RWPE1 (cell line): ENCODE measurements at regions not wholly inside any gene's neighbourhood (a gene's known extent, or its start where the extent isn't known, plus 50 kb on each side); places are given as distances from the start of the nearest gene placed in this dataset.

Experiments used
- CTCF ChIA-PET: fragments of 350-600 bp; sonication (Branson Sonifier 250); formaldehyde crosslinking; extraction: SDS; loops from one replicate; lab custom pipeline; 2021; lab: Yijun Ruan, JAX
- POLR2A ChIA-PET: fragments of 400-600 bp; formaldehyde crosslinking; extraction: SDS; loops from one replicate; lab custom pipeline; 2020; ENCODE audit warnings: antibody characterized with exemption; ENCODE audit not compliant: low non-redundant PET; lab: Yijun Ruan, JAX
- DNase-seq: peaks from one replicate; pipeline ENCODE4 v3.0.0; 2012; ENCODE audit warnings: low spot score
- H3K27ac ChIP-seq: fragments of 450-650 bp; 2 replicates; pipeline ENCODE4 v1.5.1; 2017
- TF ChIP-seq, protein P1 (sequence below): fragments of 450-650 bp; conservative IDR thresholded peaks from 2 replicates; pipeline ENCODE4 v1.5.1; 2017; ENCODE audit warnings: low read depth, mild to moderate bottlenecking

DNA sequence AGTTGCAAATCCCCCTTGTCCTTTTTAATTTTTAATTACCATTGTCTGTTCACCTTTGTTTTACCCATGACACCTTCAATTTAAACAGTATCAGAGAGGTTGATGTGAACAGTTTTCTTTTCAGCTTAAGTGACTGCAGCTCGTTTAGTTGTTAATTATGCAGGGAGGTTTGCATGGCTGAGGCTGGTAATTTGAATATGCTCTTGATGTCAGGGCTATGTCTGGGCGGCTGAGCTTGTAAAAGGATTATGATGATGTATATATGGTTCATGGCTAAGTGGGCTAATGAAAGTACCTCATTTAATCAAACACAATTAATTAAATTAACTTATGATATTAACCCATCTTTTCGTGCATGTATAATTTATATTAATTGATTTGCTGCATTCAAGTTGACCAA lies 822.1 kb downstream of the GALR1 start:
- POLR2A ChIA-PET: no interaction called here
- CTCF ChIA-PET: interaction anchor here (0.7 kb wide), 1 partner anchor 92 kb away, joined by 3 read pairs; no protein-coding TSS in a partner anchor
- no peak overlapping the region for H3K27ac ChIP-seq
- TF ChIP-seq, protein P1, sequence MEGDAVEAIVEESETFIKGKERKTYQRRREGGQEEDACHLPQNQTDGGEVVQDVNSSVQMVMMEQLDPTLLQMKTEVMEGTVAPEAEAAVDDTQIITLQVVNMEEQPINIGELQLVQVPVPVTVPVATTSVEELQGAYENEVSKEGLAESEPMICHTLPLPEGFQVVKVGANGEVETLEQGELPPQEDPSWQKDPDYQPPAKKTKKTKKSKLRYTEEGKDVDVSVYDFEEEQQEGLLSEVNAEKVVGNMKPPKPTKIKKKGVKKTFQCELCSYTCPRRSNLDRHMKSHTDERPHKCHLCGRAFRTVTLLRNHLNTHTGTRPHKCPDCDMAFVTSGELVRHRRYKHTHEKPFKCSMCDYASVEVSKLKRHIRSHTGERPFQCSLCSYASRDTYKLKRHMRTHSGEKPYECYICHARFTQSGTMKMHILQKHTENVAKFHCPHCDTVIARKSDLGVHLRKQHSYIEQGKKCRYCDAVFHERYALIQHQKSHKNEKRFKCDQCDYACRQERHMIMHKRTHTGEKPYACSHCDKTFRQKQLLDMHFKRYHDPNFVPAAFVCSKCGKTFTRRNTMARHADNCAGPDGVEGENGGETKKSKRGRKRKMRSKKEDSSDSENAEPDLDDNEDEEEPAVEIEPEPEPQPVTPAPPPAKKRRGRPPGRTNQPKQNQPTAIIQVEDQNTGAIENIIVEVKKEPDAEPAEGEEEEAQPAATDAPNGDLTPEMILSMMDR: no peak
- DNase-seq: no peak

DNA sequence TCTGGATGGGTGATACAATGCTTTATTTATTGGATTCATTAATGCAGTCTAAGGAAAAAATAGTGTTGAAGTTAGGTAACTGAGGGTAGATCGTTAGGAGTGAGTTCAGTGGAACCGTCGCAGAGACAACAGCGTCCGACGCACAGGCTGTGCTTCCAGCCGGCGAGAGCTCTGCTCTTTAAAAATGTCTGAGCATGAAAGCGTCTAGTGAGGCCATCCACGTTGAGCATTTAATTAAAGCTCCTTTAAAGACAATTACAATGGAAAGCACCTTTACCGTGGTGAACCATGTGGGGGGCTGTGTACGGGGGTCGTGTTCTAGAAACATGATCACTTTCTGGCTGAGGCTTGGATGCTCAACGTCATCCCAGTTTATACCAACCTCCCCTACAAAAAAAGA lies 822.7 kb downstream of the GALR1 start:
- no peak for DNase-seq
- POLR2A ChIA-PET: no interaction called here

DNA sequence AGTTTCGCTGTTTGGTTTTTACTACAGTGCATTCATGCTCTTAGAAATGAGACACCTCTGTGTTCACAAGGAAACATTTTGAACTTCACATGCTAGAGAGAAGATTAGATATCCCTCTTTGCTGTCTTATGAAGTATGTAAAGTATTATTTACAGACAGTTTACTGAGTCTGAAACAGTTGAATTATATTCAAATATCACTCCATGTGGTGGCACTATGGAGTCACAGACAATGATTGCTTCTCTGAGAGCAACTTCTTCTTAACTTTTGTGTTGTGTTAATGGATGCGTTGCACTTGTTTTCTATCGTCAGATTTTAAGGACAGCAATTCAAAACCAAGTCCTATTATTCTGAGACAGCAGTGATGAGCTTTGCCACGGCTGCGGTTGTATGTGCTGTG lies 823.6 kb downstream of the GALR1 start:
- CTCF ChIA-PET: no interaction called here
- DNase-seq: no peak
- TF ChIP-seq, protein P1: peak; percentile 53
- POLR2A ChIA-PET: no interaction called here
- H3K27ac ChIP-seq: no peak overlapping the region

More for the DNA sequence above, 822.7 kb downstream of the GALR1 start:
- CTCF ChIA-PET: interaction anchor here (0.7 kb wide), 1 partner anchor 92 kb away, joined by 3 read pairs; no protein-coding TSS in a partner anchor
- TF ChIP-seq, protein P1: no peak
- H3K27ac ChIP-seq: no peak overlapping the region

DNA sequence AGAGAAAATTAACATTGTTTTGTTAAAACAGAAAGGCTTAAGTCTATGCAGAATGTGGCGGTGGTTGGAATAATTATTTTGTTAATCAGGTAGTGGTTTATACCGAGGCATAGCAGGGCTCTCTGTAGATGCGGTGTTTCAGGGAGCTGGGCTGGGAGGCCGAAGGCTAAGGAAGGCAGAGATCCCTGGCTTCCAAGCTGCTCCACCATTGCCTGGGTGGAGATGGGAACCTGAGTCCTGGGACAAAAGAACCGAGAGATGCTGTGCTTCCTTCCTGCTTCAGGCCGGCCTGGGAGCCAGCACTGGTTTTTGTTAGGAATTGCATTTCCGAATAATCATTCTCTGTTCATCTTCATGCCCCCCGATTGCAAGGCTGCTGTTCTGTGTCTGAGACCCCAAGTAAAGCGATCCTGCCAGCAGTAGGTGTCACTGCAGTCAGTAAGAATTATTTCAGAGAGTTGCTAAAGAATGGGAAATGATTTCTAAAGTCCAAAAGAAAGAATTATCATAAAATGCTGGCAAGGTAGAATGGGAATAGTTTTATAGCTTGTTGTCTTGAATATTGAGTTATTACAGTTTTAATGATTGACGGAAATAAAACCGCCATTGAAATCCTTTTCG lies 824.9 kb downstream of the GALR1 start:
- DNase-seq: no peak
- TF ChIP-seq, protein P1: no peak
- CTCF ChIA-PET: interaction anchor here (0.9 kb wide), 1 partner anchor 911 kb away, joined by 5 read pairs; no protein-coding TSS in a partner anchor
- no peak overlapping the region for H3K27ac ChIP-seq
- POLR2A ChIA-PET: no interaction called here

DNA sequence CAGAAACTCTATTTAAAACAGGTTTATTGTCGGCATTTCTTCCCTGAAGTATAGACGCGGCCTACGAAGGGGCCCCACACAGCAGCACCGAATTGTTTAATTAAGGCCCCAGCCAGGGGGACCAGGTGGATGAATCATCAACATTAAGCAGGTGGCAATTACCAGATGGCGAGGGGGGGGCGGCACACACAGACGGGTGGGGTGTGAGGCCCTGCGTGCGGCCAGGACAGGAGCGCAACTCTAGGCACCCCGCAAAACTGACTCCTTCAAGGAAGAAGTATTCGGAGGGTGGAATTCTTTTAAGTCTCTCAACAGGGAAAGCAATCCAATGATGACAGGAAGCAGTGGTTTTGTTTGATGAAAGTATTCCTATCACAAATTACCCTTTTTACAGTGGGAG lies 830.4 kb downstream of the GALR1 start:
- DNase-seq: no peak
- no peak overlapping the region for H3K27ac ChIP-seq
- ChIA-PET POLR2A (no interaction called here), CTCF (no interaction called here)
- TF ChIP-seq, protein P1: no peak

DNA sequence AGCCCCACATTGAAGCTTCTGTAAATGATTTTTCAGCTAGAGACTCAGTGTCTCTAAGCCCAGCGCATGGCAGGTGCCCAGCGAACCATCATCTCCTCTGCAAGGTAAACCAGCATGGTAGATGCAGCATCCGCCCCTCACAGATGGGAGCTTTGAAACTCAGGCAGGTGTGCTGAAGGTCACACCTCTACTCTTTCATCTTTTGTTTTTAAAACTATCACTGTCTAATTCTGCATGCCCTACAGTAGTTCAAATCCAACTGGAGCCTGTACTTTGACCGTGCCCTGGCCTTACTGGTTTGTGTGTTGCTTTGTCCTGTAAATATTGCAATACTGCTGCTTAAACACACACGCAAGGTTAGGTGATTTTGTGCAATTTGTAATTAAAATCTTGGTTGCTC lies 831.1 kb downstream of the GALR1 start:
- DNase-seq: no peak
- no peak overlapping the region for H3K27ac ChIP-seq
- POLR2A ChIA-PET: no interaction called here
- CTCF ChIA-PET: no interaction called here
- TF ChIP-seq, protein P1: no peak
